GM12878 (cell line): ENCODE measurements at regions not wholly inside any gene's neighbourhood (a gene's known extent, or its start where the extent isn't known, plus 50 kb on each side); places are given as distances from the start of the nearest gene placed in this dataset.

ENCODE experiments used
- ATAC-seq: fragments of 200-7000 bp; cut with Tn5 transposase; 3 replicates; pipeline ENCODE4 v1.9.1; 2020; ENCODE audit warnings: mild to moderate bottlenecking, moderate library complexity
- BruUV-seq: library from RNA; stranded (reverse); fragments of 400-500 nt; replicated peaks from 2 replicates; lab custom pipeline; 2021; lab: Mats Ljungman, UMichigan
- CTCF ChIA-PET: fragments of 300-600 bp; sonication (Branson Sonifier 250); formaldehyde crosslinking; extraction: SDS; loops from one replicate; lab custom pipeline; 2021; ENCODE audit warnings: inconsistent platforms; lab: Yijun Ruan, JAX
- POLR2A ChIA-PET: fragments of 350-600 bp; formaldehyde crosslinking; extraction: SDS; loops from one replicate; lab custom pipeline; 2021; ENCODE audit warnings: inconsistent platforms; lab: Charles Lee
- RAD21 ChIA-PET: fragments of 300-600 bp; sonication (Branson Sonifier 250); formaldehyde crosslinking; loops from one replicate; lab custom pipeline; 2023; ENCODE audit warnings: antibody characterized with exemption; ENCODE audit not compliant: unreplicated experiment; lab: Charles Lee
- SMC1A ChIA-PET: fragments of 300-600 bp; sonication (Branson Sonifier 250); formaldehyde crosslinking; loops from one replicate; lab custom pipeline; 2023; ENCODE audit not compliant: unreplicated experiment, uncharacterized antibody; lab: Charles Lee
- DNase-seq: peaks from one replicate; pipeline ENCODE4 v3.0.0-alpha.2; 2011; ENCODE audit warnings: low read depth, low spot score
- FAIRE-seq: peaks from 3 replicates; lab custom pipeline; 2011; peaks lifted over from hg19 to GRCh38; lab: Jason Lieb, UNC
- H2AFZ ChIP-seq: 2 replicates; pipeline ENCODE4 v1.6.0; 2011; ENCODE audit warnings: low read depth, low read length, control low read depth; ENCODE audit not compliant: control insufficient read depth
- H3K27ac ChIP-seq: 2 replicates; pipeline ENCODE4 v1.5.1; 2011; ENCODE audit warnings: control low read depth; ENCODE audit not compliant: control insufficient read depth, insufficient read depth
- H3K27me3 ChIP-seq, 2 experiments: replicated peaks in 1 of 2; 2 replicates each; pipeline versions ENCODE4 v1.6.0 to v1.6.1; 2011; ENCODE audit warnings: low read length in 1 of 2; ENCODE audit not compliant: control insufficient read depth in 2 of 2, insufficient read depth in 2 of 2
- H3K36me3 ChIP-seq, 2 experiments: 2 replicates each; pipeline ENCODE4 v1.5.1; 2011; ENCODE audit warnings: low read length in 1 of 2; ENCODE audit not compliant: control insufficient read depth in 2 of 2, insufficient read depth in 2 of 2
- H3K4me1 ChIP-seq: 2 replicates; pipeline ENCODE4 v1.6.1; 2011; ENCODE audit warnings: mild to moderate bottlenecking, low read length, moderate library complexity, mixed read lengths; ENCODE audit not compliant: control insufficient read depth, insufficient read depth
- H3K4me2 ChIP-seq: 2 replicates; pipeline ENCODE4 v1.6.0; 2011; ENCODE audit warnings: control low read depth; ENCODE audit not compliant: control insufficient read depth, insufficient read depth
- H3K4me3 ChIP-seq: fragments of 200-600 bp; sonication (generic); 2 replicates; pipeline ENCODE4 v1.5.1; 2016
- H3K79me2 ChIP-seq: 2 replicates; pipeline ENCODE4 v1.6.0; 2011; ENCODE audit warnings: low read length; ENCODE audit not compliant: control insufficient read depth, insufficient read depth
- H3K9ac ChIP-seq: 2 replicates; pipeline ENCODE4 v1.8.0; 2011; ENCODE audit warnings: low read length, control low read depth, mixed read lengths; ENCODE audit not compliant: control insufficient read depth, insufficient read depth
- H3K9me3 ChIP-seq: replicated peaks from 3 replicates; pipeline ENCODE4 v1.5.1; 2011; ENCODE audit warnings: mild to moderate bottlenecking, low read length; ENCODE audit not compliant: control insufficient read depth, insufficient read depth
- H4K20me1 ChIP-seq: 2 replicates; pipeline ENCODE4 v1.6.0; 2011; ENCODE audit not compliant: control insufficient read depth, insufficient read depth
- BCL3 ChIP-seq: IDR thresholded peaks from 2 replicates; pipeline ENCODE4 v1.6.1; 2011; ENCODE audit warnings: borderline replicate concordance, low read depth, mild to moderate bottlenecking, moderate library complexity, low read length; ENCODE audit not compliant: insufficient read depth, poor library complexity, severe bottlenecking
- GATAD2B ChIP-seq: fragments of 450-650 bp; conservative IDR thresholded peaks from 2 replicates; pipeline ENCODE4 v1.6.1; 2017; ENCODE audit warnings: low read depth, mild to moderate bottlenecking, moderate library complexity
- JUNB ChIP-seq: IDR thresholded peaks from 2 replicates; pipeline ENCODE4 v1.6.1; 2016; ENCODE audit warnings: antibody characterized with exemption, mild to moderate bottlenecking
- PRDM15 ChIP-seq: fragments of 450-650 bp; formaldehyde crosslinking; IDR thresholded peaks from 2 replicates; pipeline ENCODE4 v1.4.0; 2020; ENCODE audit warnings: mild to moderate bottlenecking, moderate library complexity
- SMAD1 ChIP-seq: fragments of 450-650 bp; IDR thresholded peaks from 2 replicates; pipeline ENCODE4 v1.6.1; 2018; ENCODE audit warnings: mild to moderate bottlenecking, low read depth; ENCODE audit not compliant: partially characterized antibody
- SREBF1 ChIP-seq: IDR thresholded peaks from 2 replicates; pipeline ENCODE4 v1.6.1; 2012; ENCODE audit warnings: mild to moderate bottlenecking, low read length
- SUPT20H ChIP-seq: IDR thresholded peaks from 2 replicates; pipeline ENCODE4 v1.6.1; 2011; ENCODE audit warnings: low read depth, mild to moderate bottlenecking, low read length, moderate library complexity, borderline replicate concordance; ENCODE audit not compliant: control insufficient read depth
- TAF1 ChIP-seq: IDR thresholded peaks from 2 replicates; pipeline ENCODE4 v1.6.1; 2011; ENCODE audit warnings: mild to moderate bottlenecking, low read depth, low read length, borderline replicate concordance
- TARDBP ChIP-seq: IDR thresholded peaks from 2 replicates; pipeline ENCODE4 v1.6.1; 2016; ENCODE audit warnings: borderline replicate concordance
- USF1 ChIP-seq: IDR thresholded peaks from 2 replicates; pipeline ENCODE4 v1.6.1; 2011; ENCODE audit warnings: borderline replicate concordance, low read depth, mild to moderate bottlenecking, moderate library complexity, mixed read lengths, low read length; ENCODE audit not compliant: insufficient read depth; ENCODE audit errors: extremely low read length
- ZNF622 ChIP-seq: fragments of 450-650 bp; IDR thresholded peaks from 2 replicates; pipeline ENCODE4 v1.6.1; 2017; ENCODE audit warnings: mild to moderate bottlenecking, inconsistent platforms
- whole genome bisulfite sequencing: methylation state at CpG from one replicate; pipeline ENCODE4 v1.1.6; 2016; ENCODE audit warnings: low lambda C conversion rate; ENCODE audit not compliant: insufficient replicate concordance, insufficient coverage; ENCODE audit errors: missing lambda C conversion rate; 5-methylcytosine and 5-hydroxymethylcytosine counted together
- in situ Hi-C: fragments of 300-500 bp; cut with MboI; formaldehyde crosslinking; loops from 9 replicates; pipeline ENCODE4 v1.14.3; 2018; ENCODE audit warnings: mixed read lengths
- intact Hi-C: fragments of 100-400 bp; cut with micrococcal nuclease; formaldehyde crosslinking; loops from one replicate; pipeline ENCODE4 v1.14.2; 2022; ENCODE audit not compliant: unreplicated experiment

- no peak for FAIRE-seq
- no TSS peak for BruUV-seq
- ChIA-PET CTCF (no interaction called here), SMC1A (no interaction called here), RAD21 (no interaction called here), POLR2A (no interaction called here)
- Histone ChIP-seq H3K4me3 (no peak overlapping the region), H3K27ac (no peak overlapping the region), H3K36me3 (no peaks in the 10 kb centered on the region), H3K4me1 (no peaks in the 10 kb centered on the region), H4K20me1 (no peaks in the 10 kb centered on the region), H3K27me3 (no peaks in the 10 kb centered on the region), H2AFZ (no peak overlapping the region), H3K4me2 (no peak overlapping the region), H3K9ac (no peak overlapping the region), H3K79me2 (no peaks in the 10 kb centered on the region), H3K9me3 (no peaks in the 10 kb centered on the region; the same call in 1 of the 3 replicates)
- in situ Hi-C loops (no loop called here), intact Hi-C loops (no loop called here)
- DNase-seq: no peak
- 0% methylated on average over 1 of the region's 1 CpG for WGBS
- TF ChIP-seq SUPT20H (no peak), JUNB (no peak), TARDBP (no peak), ZNF622 (no peak)
- no peak for ATAC-seq
Observed at GRCh38 chrX:65813245-65813644, 145.8 kb downstream of the MSN start.

GRCh38 chrX:65811558-65812228 is 144.2 kb downstream of the MSN start:
- intact Hi-C loops: no loop called here
- RAD21 ChIA-PET: no interaction called here
- in situ Hi-C loops: no loop called here
- CTCF ChIA-PET: interaction anchor here (0.6 kb wide), 1 partner anchor 66 kb away, joined by 3 read pairs; no protein-coding TSS in a partner anchor
- Histone ChIP-seq H2AFZ (no peak overlapping the region), H3K27me3 (no peaks in the 10 kb centered on the region), H3K4me2 (no peak overlapping the region), H4K20me1 (no peaks in the 10 kb centered on the region), H3K27ac (no peak overlapping the region), H3K36me3 (no peaks in the 10 kb centered on the region), H3K9ac (no peak overlapping the region), H3K4me1 (no peaks in the 10 kb centered on the region), H3K4me3 (no peak overlapping the region), H3K9me3 (no peaks in the 10 kb centered on the region; the same call in 1 of the 3 replicates), H3K79me2 (no peaks in the 10 kb centered on the region)
- FAIRE-seq (no peak), ATAC-seq (no peak), DNase-seq (no peak)
- SMC1A ChIA-PET: interaction anchor here (1.3 kb wide), 1 partner anchor 15 kb away, joined by 3 read pairs; no protein-coding TSS in a partner anchor
- BruUV-seq: no TSS peak
- TF ChIP-seq USF1 (no peak), SREBF1 (no peak), SMAD1 (no peak), TAF1 (no peak), BCL3 (no peak), GATAD2B (no peak), PRDM15 (CRISPR knock-in tag) (no peak)
- POLR2A ChIA-PET: no interaction called here
